Upper lobe of left lung (tissue), 4 donors: ENCODE measurements at regions not wholly inside any gene's neighbourhood (a gene's known extent, or its start where the extent isn't known, plus 50 kb on each side); places are given as distances from the start of the nearest gene placed in this dataset.

ENCODE experiments used
- POLR2AphosphoS5 ChIP-seq, 2 donors: sonication (generic); formaldehyde crosslinking; IDR thresholded peaks; one replicate each; pipeline ENCODE4 v1.5.1; 2017; ENCODE audit warnings: antibody characterized with exemption in 2 of 2
- TF ChIP-seq, protein P1 (sequence below), 6 experiments: fragments of 450-650 bp in 4 of 6; fragments of 200-600 bp in 2 of 6; sonication (generic) in 2 of 6; IDR thresholded peaks; one replicate each; pipeline ENCODE4 v1.5.1; 2016 to 2019; ENCODE audit warnings: antibody characterized with exemption in 6 of 6

DNA sequence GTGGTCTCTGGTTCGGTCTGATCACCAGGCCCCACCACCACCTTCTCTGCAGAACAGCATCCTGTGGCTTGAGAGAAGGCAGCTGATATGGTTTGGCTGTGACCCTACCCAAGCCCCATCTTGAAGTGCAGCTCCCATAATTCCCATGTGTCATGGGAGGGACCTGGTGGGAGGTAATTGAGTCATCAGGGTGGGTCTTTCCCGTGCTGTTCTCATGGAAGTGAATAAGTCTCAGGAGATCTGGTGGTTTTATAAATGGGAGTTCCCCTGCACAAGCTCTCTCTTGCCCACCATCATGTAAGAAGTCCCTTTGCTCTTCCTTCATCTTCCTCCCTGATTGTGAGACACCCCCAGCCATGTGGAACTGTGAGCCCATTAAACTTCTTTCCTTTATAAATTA is 352.3 kb upstream of the CDH5 start:
- TF ChIP-seq POLR2AphosphoS5 (IDR thresholded peaks at IDR 0.05): no peak
- TF ChIP-seq, protein P1, sequence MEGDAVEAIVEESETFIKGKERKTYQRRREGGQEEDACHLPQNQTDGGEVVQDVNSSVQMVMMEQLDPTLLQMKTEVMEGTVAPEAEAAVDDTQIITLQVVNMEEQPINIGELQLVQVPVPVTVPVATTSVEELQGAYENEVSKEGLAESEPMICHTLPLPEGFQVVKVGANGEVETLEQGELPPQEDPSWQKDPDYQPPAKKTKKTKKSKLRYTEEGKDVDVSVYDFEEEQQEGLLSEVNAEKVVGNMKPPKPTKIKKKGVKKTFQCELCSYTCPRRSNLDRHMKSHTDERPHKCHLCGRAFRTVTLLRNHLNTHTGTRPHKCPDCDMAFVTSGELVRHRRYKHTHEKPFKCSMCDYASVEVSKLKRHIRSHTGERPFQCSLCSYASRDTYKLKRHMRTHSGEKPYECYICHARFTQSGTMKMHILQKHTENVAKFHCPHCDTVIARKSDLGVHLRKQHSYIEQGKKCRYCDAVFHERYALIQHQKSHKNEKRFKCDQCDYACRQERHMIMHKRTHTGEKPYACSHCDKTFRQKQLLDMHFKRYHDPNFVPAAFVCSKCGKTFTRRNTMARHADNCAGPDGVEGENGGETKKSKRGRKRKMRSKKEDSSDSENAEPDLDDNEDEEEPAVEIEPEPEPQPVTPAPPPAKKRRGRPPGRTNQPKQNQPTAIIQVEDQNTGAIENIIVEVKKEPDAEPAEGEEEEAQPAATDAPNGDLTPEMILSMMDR (IDR thresholded peaks at IDR 0.05): no peak
